GM19328 (cell line): ENCODE measurements at regions not wholly inside any gene's neighbourhood (a gene's known extent, or its start where the extent isn't known, plus 50 kb on each side); places are given as distances from the start of the nearest gene placed in this dataset.

Experiments
- ATAC-seq: cut with Tn5 transposase; IDR thresholded peaks from one replicate; pipeline ENCODE4 v1.9.1; 2021; ENCODE audit warnings: mild to moderate bottlenecking, moderate library complexity; ENCODE audit not compliant: unreplicated experiment

DNA sequence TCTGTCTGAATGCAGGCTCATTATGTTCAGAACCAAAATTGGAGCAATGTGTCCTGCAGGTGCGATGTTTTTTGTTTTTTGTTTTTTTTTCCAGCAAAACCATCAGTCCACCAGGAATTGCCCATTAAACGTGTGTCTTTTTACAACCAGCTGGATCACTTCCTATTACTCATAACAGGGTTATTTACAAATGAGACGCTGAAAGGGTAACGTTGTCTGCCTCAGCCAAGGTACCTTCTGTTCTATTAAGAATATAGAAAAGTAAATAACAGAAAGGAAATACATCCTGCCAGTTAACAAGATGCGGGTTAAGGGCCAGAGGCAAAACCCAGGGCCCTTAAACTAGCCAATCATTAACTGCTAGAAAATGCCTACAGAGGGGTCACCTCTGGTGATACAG, 590.4 kb downstream of the TBC1D4 start:
- no peak for ATAC-seq

DNA sequence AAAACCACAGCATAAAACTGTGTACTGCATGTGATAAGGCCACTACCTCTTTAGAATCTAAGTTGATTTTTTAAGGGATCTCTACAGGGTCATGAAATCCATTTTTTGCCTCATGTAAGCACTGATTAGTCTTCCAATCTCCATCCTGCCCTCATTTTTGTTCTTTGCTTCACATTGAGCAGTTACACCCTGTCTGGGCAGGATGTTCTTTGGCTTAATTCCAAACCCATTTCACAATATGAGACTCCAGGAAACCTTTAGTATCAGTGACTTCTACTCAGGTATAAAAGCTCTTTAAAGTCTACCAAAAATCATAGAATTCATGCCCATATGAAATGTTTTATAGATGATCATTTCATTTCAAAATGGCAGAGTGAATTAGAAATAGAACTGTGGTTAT, 592.6 kb downstream of the TBC1D4 start:
- no peak for ATAC-seq

DNA sequence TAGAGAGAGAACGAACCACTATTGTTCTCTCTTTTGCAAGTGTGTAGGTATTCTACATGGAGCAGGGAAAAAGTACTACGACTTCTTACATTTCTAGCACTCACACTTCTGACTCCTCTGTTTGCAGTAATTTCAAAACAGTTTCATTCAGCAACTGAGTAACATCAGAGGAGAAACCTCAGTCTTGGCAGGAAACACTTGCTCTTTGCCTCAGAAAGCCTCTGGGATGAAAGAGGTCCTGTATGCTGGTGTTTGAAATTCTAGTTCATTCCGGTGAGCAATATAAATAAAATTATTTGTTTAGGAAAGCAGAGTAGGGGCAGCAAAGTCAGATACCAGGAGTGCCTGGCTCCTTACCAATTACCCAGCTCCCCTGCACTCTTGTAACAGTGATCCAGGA, 595.5 kb downstream of the TBC1D4 start:
- no peak for ATAC-seq

DNA sequence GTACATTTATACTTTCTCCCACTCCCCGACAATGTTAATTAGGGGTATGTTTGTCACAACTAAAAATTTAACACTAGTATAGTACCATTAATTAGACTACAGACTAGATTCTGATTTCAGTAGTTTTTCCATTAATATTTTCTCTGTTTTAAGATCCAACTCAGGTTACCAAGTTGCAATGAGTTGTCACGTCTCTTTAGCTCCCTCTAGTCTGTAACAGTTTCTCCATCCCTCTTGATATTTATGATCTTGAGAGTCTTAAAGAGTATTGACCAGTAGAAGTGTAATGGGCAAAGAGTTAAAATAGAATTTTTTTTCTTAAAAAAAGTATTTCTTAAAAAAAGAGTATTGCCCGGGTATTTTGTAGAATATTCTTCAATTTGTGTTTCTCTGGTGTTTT, 598.1 kb downstream of the TBC1D4 start:
- no peak for ATAC-seq

DNA sequence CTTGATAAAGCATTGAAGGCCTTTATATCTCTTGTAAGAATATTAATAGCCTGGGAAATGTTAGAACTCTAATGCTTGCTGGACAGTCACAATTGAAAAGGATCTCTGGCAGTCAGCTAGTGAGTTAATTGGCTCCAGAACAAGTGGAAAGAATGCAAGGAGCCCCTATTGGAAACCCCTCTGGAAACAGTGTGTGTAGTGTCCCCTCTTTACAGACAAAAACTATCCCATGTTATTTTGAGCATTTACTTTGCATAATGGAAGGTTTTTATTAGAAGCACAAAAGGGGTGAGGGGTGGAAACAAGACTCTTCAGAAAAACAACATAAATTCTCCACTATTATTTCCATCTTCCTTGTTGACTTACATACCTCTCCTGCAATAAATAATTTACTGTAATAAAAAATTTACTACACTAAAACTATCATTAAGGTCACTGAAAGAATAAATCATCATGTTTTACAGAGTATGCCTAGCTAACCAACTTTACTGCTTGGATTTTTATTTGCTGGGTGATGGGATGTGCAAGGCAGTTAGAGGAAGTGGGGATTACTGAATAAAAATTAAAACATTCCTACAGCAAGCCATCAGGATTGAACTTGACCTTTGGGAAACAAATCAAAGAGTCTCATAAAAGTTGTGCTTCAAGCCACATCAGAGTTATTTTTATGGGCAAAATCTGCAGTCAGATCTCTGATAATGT, 610.4 kb downstream of the TBC1D4 start:
- ATAC-seq, result no peak

DNA sequence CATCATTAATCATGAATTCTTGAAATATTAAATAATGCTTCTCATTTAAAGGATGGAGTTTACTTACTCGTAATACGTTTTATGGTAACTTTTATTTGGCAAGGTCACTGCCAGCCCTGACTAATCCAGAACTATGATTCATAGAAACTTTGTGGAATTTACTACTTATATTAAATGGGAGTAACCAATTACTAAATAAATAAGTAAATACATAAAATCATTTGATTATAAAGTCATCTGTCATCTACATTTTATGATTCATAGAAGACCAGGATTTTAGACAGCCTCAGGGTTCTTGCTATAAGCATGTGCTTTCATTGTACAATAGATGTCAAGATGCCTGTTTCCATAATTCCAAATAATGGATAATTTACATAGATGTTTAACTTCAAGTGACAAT, 611.1 kb downstream of the TBC1D4 start:
- ATAC-seq, result no peak

DNA sequence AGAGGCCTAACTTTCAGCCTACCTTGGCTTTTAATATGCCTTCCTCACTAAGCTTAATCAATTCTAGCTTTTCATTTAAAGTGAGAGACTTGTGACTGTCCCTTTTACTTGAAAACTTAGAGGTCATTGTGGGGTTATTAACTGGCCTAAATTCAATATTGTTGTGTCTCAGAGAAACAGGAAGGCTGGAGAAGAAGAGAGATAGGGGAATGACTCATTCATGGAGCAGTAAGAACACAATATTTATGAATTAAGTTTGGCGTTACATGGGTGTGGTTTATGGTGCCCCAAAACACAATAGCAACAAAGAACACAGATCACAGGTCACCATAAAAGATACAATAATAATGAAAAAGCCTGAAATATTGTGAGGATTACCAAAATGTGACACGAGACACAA, 612.1 kb downstream of the TBC1D4 start:
- no peak for ATAC-seq

DNA sequence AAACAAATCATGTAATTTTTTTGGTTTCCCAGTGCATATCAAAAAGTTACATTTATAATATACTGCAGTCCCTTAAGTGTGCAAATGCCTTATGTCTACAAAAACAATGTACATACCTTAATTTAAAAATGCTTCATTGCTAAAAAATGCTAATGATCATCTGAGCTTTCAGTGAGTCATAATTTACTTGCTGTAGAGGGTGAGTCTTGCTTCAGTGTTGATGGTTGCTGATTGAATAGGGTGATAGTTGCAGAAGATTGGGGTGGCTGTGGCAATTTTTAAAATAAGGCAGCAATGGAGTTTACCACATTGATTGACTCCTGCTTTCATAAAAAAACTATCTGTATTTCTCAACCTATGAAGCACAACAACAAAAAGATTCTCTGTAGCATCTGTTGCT, 613.9 kb downstream of the TBC1D4 start:
- no peak for ATAC-seq

DNA sequence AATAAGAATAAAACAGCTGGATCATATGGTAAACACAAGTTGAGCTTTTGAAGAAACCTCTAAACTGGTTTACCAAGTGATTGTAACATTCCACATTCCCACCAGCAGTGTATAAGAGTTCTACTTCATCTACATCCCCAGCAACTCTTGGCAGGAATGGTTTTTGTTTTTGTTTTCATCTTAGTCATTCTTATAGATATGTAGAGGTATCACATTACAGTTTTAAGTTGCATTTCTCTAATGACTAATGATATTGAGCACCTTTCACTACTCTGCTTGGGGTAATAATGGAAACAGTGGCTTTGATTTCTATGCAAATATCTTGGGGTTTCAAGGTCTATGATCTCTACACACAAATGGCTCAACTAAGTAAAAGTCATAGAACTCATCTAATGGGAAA, 614.5 kb downstream of the TBC1D4 start:
- no peak for ATAC-seq

DNA sequence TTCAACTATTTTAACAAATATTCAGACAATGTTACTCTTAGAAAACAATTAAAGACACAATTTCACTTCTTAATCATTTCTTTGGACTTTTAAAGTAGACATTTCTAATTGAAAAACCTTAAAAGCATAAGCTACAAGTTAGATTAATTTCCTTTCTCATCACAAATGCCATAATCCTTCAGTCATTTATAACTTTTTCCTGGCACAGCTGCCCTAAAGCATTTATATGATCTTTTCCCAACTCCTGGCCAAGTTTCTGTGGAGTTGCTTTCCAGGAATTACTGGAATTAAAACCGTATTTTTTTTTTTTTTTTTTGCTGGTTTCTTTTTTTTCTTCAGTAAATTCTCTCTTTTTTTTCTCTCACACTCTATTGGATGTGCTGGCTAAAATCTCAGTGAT, 615.9 kb downstream of the TBC1D4 start:
- no peak for ATAC-seq

DNA sequence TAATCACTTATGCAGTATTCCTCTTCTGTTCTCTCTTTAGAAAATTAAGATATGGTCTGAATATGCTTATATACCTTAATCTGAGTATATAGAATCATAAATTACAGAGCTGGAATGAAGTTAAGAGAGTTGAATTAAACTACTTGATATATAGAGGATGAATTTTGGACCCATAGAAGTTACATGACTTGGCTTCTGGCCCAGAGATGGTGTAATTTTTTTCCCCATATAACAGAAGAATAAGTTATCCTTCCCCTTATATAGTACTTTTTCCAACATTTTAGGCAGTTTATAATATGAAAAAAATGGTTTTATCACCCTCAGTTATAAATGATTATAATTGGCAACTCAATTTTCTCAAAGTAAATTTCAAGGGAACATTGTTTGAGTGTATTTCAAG, 616.3 kb downstream of the TBC1D4 start:
- no peak for ATAC-seq

DNA sequence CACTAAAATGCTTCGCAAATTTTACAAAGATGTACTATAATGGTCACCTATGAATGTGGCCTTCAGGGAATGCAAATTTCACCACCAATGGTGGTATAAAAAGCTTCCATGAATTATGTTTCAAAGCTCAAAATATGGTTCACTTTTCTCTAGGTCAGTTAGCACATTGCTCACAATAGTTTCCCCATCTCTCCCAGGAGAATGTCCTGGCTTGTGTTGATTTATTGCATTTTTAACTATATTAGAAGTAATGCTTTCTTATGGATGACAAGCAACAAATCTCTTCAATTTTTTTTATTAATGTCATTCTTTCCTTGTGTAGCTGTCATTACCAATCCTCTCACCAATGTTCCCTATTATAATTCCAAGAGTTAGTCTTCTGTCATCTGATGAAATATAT, 621.2 kb downstream of the TBC1D4 start:
- no peak for ATAC-seq

DNA sequence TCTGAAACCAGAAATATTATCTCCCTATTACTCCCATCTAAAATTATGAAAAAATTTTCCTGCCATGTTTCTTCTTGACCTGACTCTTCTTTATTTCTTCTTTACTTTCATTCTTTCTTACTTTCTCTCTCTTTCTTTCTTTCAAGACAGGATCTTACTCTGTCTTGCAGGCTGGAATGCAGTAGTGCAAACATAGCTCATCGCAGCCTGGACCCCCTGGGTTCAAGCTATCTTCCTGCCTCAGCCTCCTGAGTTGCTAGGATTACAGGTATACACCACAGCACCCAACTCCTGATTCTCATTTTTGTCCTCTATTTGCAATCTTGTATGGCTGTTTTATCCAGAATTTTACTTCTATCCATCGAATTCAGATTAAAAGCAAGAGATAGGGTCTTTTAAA, 631.1 kb downstream of the TBC1D4 start:
- no peak for ATAC-seq

DNA sequence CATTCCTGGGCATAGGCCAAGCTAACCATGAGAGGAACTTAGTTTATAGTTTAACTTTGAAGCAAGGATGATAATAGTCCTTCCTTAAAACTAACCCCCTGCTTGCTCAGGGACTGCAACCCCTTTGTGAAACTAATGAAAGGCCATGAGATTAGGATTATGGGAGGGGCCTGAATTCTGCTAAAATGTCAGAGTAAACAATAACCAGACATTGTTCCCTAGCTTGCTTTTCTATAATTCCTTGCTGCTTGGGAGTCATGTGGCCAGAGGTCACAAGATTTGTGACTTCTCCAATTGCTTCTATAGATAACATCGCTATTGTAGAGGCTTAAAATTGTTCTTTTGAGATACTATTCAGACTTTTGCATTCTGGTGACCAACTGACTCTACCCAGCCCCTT, 634.0 kb downstream of the TBC1D4 start:
- no peak for ATAC-seq

DNA sequence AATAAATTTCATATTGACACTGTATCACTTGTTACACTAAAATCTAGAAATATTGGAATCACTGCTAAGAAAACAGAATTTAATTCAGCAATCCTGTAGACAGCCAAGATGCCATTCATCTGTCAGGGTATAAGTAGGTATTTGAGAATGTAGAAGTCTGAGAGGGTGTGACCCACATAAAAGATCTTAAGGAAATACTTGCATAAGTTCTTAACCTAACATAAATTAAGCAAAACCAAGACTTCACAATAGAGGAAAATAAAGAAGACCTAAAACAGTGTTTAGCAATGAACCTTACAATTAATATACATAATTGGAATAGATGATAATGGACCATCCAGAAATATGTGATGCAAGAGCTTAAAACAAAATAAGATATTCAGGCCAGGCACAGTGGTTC, 636.2 kb downstream of the TBC1D4 start:
- ATAC-seq, result no peak

DNA sequence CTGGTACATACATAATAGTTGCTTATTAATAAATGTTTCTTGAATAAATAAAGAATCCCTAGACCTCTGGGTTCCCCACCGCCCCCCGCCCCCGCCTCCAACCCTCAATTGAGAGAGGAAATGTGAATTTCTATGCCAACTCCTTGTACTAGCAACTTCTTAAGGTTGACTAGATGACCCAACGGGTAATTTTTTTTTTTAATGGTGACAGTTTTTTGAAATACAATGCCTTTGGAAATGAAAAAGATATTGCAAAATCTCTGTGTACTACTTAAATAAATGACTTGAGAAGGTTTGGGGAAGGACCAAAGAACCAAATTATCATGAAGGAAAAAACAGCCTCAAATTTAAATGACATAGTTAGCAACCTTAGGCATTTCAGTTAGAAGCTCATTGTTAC, 640.3 kb downstream of the TBC1D4 start:
- ATAC-seq, result no peak

DNA sequence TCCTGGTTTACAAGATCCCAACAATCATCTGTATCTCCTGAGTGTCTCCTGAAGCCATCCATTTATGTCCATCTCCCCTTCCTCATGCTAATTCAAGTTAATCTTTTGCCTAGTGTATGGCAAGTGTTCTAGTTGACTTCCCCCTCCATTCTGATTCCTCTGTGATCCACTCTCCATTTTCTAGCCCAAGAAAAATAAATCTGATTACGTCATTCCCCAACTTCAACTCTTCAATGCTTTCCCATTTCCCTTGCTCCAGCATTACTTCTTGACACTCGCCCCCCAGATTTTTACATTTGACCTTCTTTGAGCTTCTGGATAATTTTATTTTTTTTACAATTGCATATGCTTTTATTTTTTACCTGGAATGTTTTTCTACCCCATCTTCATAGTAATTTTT, 640.8 kb downstream of the TBC1D4 start:
- no peak for ATAC-seq

DNA sequence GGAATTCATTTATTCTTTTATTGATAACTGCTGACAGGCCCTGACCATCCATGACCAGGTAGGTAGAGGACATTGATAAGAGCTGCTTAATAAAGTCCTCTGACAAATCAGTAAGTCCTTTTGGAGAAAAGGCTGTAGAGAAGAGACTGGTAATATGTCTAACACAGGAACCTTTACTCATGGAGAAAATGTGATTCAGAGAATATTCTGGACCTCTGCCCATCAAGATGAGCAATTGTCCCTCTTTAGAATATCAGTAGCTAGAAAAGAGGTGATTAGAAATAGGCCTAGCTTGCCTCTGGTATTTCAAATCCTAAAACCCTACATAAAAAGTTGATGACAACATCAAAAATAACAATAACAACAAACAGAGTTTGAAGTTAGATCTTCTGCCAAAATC, 642.3 kb downstream of the TBC1D4 start:
- ATAC-seq, result no peak

DNA sequence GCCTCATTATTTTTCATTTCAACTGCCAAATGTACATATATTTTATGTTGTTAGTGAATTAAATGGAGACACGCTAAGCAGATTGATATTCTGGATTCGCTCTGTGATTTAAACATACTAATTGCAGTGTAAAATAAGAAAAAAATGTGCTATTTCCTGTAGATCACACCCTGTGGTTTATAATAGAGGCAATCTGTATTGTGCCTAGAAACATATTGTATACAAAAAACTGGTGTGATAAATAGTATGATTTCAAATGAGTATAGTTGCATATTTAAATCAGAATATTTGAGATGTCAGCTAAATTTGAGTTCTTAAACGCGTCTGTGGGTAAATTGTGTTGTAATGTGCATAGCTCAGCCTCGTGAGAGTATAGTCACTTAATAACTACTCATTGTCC, 643.9 kb downstream of the TBC1D4 start:
- no peak for ATAC-seq

DNA sequence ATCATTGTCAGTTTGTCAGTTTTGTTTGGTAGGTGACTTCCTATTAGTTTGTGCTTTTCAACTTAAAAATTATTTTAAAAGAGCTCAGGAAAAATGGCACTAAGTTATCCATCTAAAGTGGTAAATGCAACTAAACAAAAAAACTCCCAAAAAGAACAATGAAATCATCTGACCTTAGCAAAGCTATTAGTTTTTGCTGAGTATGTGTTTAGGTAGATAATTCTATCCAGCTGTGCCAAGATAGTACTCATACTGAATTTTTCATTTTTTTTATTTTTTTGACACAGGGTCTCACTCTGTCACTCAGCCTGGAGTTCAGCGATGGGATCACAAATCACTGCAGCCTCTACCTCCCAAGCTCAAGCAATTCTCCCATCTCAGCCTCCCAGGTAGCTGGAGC, 645.3 kb downstream of the TBC1D4 start:
- ATAC-seq, result no peak

DNA sequence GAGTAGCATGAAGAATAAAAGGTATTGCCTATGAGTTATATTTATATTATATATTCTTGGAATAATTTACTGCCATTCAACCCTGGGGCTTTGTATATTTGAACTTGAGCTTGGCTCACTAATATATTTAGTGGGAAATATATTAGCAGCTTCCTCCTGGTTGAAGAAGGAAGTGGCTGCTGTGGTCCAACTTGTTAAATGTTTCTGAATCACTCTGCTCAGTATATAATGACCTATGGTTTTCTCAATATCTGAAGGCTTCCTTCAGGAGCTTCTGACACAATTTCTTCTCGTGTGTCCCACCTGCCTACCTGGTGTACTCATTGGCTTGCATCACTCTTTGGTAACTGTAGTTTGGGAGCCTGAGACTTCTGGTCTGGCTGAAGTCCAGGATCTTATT, 646.4 kb downstream of the TBC1D4 start:
- no peak for ATAC-seq

DNA sequence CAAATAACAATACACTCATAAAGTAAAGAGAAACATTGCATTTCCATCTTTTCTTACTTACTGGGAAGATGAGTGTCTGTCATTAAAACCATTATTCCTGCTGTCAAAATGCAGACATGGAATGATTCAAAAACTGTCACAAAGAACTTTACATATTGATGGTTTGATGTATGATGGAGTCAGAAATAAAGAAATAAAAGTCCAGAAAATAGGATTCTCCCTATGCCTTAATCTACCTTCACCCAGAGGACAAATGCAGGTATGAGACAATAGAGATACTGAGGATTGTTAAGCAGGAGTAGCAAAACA, 656.1 kb downstream of the TBC1D4 start:
- ATAC-seq, result no peak

DNA sequence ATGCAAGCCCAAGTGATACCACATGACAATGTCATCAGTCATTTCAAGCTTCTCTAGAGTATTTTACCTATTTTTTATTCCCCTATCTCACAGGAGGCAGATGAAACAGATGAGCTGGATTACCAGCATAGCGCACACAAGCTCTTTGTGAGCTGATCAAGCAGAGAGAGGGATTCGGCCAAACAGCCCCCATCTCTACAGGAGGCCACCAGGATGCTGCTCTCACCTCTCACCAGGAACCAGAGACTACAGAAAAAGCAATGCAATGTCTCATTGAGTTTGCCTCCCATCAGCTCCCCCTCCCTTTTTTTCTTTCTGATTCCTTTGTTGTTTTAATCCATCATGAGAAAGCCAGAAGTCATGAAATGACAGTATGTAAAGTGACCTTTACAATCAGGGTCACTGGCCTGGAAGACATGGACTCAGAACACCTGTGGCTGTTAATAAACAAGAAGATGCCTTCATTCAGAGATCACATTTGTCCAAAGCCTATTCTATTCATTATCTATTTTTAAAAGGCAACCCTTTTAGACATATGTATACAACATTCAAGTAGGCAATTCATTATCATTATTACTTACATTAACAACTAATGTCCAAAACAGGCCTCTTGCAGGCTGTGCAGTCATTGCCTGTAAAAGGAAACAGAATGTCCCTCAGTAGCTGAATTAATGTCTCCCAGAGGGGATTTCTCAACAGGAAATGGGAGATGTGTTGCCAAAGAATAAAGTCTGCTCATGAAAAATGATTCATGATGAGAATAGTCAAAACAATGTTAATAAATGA, 656.6 kb downstream of the TBC1D4 start:
- ATAC-seq, result no peak
